GM18861 (cell line): ENCODE measurements at regions not wholly inside any gene's neighbourhood (a gene's known extent, or its start where the extent isn't known, plus 50 kb on each side); places are given as distances from the start of the nearest gene placed in this dataset.
"Not testable (repeated sequence)": the region's sequence is repeated elsewhere in the genome, so short reads cannot be mapped to it uniquely, and the experiment has no call there.

ENCODE experiments used
- ATAC-seq: cut with Tn5 transposase; IDR thresholded peaks from one replicate; pipeline ENCODE4 v1.9.1; 2021; ENCODE audit not compliant: unreplicated experiment

- ATAC-seq, result no peak
Observed at GRCh38 chrX:13955975-13956374, 73.7 kb downstream of the GEMIN8 start.

- no peak for ATAC-seq
Observed at GRCh38 chrX:13955095-13955647, 74.5 kb downstream of the GEMIN8 start.

GRCh38 chrX:13952581-13952980, 77.1 kb downstream of the GEMIN8 start:
- ATAC-seq, result no peak

- not testable (repeated sequence) for ATAC-seq
Observed at GRCh38 chrX:13946223-13946622, 83.5 kb downstream of the GEMIN8 start.

GRCh38 chrX:13945787-13946186, 83.9 kb downstream of the GEMIN8 start:
- not testable (repeated sequence) for ATAC-seq

- no peak for ATAC-seq
Observed at GRCh38 chrX:13940671-13941070, 89.0 kb downstream of the GEMIN8 start.

- ATAC-seq, result no peak
Observed at GRCh38 chrX:13939741-13940597, 89.7 kb downstream of the GEMIN8 start.

- ATAC-seq, result no peak
Observed at GRCh38 chrX:13938829-13939530, 90.7 kb downstream of the GEMIN8 start.

- no peak for ATAC-seq
Observed at GRCh38 chrX:13938051-13938828, 91.5 kb downstream of the GEMIN8 start.

- ATAC-seq, result no peak
Observed at GRCh38 chrX:13937370-13938050, 92.2 kb downstream of the GEMIN8 start.

GRCh38 chrX:13936521-13937225, 93.0 kb downstream of the GEMIN8 start:
- no peak for ATAC-seq

- no peak for ATAC-seq
Observed at GRCh38 chrX:13934731-13935130, 95.0 kb downstream of the GEMIN8 start.

- ATAC-seq, result no peak
Observed at GRCh38 chrX:13933851-13934250, 95.8 kb downstream of the GEMIN8 start.

GRCh38 chrX:13933352-13933751, 96.3 kb downstream of the GEMIN8 start:
- ATAC-seq, result no peak

- ATAC-seq, result no peak
Observed at GRCh38 chrX:13932416-13932815, 97.3 kb downstream of the GEMIN8 start.

GRCh38 chrX:13927175-13927574, 102.5 kb downstream of the GEMIN8 start:
- ATAC-seq, result no peak

GRCh38 chrX:13923845-13924244, 105.8 kb downstream of the GEMIN8 start:
- no peak for ATAC-seq

GRCh38 chrX:13923289-13923688, 106.4 kb upstream of the GPM6B start:
- no peak for ATAC-seq

- no peak for ATAC-seq
Observed at GRCh38 chrX:13917507-13917906, 100.6 kb upstream of the GPM6B start.

GRCh38 chrX:13911586-13911985, 94.7 kb upstream of the GPM6B start:
- no peak for ATAC-seq
